HepG2 (cell line): ENCODE measurements at regions not wholly inside any gene's neighbourhood (a gene's known extent, or its start where the extent isn't known, plus 50 kb on each side); places are given as distances from the start of the nearest gene placed in this dataset.
A peak's percentile ranks its signal among the peaks of the same experiment; 100 is the strongest.

ENCODE experiments used
- ATAC-seq: fragments of 200-7000 bp; cut with Tn5 transposase; 3 replicates; pipeline ENCODE4 v1.9.1; 2020; ENCODE audit warnings: mild to moderate bottlenecking, moderate library complexity
- BruUV-seq: library from RNA; stranded (reverse); fragments of 400-500 nt; replicated peaks from 2 replicates; lab custom pipeline; 2021; lab: Mats Ljungman, UMichigan
- CTCF ChIA-PET: fragments of 300-600 bp; formaldehyde crosslinking; extraction: SDS; loops from one replicate; lab custom pipeline; 2021; ENCODE audit warnings: low total read pairs, inconsistent platforms, low intra/inter-chr PET ratio; lab: Yijun Ruan, JAX
- POLR2A ChIA-PET: fragments of 350-600 bp; sonication (Branson Sonifier 250); formaldehyde crosslinking; loops from one replicate; lab custom pipeline; 2020; ENCODE audit warnings: antibody characterized with exemption, inconsistent platforms; lab: Yijun Ruan, JAX
- DNase-seq: peaks from one replicate; pipeline ENCODE4 v3.0.0-alpha.2; 2015; ENCODE audit warnings: low spot score
- FAIRE-seq: peaks from 3 replicates; lab custom pipeline; 2011; peaks lifted over from hg19 to GRCh38; lab: Jason Lieb, UNC
- H2AFZ ChIP-seq: one replicate; pipeline ENCODE4 v1.6.1; 2011; ENCODE audit warnings: low read length, inconsistent platforms
- H3K27ac ChIP-seq: fragments of 300-600 bp; 3 replicates; pipeline ENCODE4 v1.8.0; 2011; ENCODE audit warnings: mixed run types, mild to moderate bottlenecking, mixed read lengths, low read length, inconsistent platforms; ENCODE audit not compliant: insufficient read depth; ENCODE audit errors: extremely low read length
- H3K27me3 ChIP-seq, 2 experiments: fragments of 200-600 bp in 1 of 2; 2 replicates in 1 of 2; 3 replicates in 1 of 2; pipeline versions ENCODE4 v1.6.0 to v1.8.0; 2011; ENCODE audit warnings: low read length in 2 of 2, mild to moderate bottlenecking in 2 of 2, moderate library complexity in 2 of 2, inconsistent platforms in 1 of 2; ENCODE audit not compliant: insufficient read depth in 2 of 2, control insufficient read depth in 1 of 2
- H3K36me3 ChIP-seq, 2 experiments: fragments of 200-600 bp in 1 of 2; replicated peaks in 1 of 2; 2 replicates in 1 of 2; 3 replicates in 1 of 2; pipeline versions ENCODE4 v1.5.1 to v1.8.0; 2011; ENCODE audit warnings: low read length in 2 of 2, inconsistent platforms in 1 of 2; ENCODE audit not compliant: insufficient read depth in 2 of 2, control insufficient read depth in 1 of 2
- H3K4me1 ChIP-seq: 2 replicates; pipeline ENCODE4 v1.5.1; 2012; ENCODE audit warnings: low read length, inconsistent platforms; ENCODE audit not compliant: insufficient read depth
- H3K4me2 ChIP-seq: 2 replicates; pipeline ENCODE4 v1.6.0; 2011; ENCODE audit warnings: low read depth, low read length, inconsistent platforms
- H3K4me3 ChIP-seq, 3 experiments: fragments of 200-600 bp in 1 of 3; sonication (generic), shearing (Covaris generic) in 1 of 3; replicated peaks in 1 of 3; 2 replicates each; pipeline ENCODE4 v1.5.1; 2011 to 2016; ENCODE audit warnings: low read length in 3 of 3, inconsistent platforms in 2 of 3, low read depth in 2 of 3, mild to moderate bottlenecking in 2 of 3, control low read depth in 1 of 3, mixed read lengths in 1 of 3; ENCODE audit not compliant: insufficient read depth in 1 of 3
- H3K79me2 ChIP-seq: one replicate; pipeline ENCODE4 v1.6.1; 2011; ENCODE audit warnings: low read length, inconsistent platforms; ENCODE audit not compliant: insufficient read depth
- H3K9ac ChIP-seq: 2 replicates; pipeline ENCODE4 v1.6.0; 2011; ENCODE audit warnings: mild to moderate bottlenecking, low read depth, low read length, inconsistent platforms; ENCODE audit not compliant: insufficient read depth
- H3K9me3 ChIP-seq: 2 replicates; pipeline ENCODE4 v1.5.1; 2012; ENCODE audit warnings: mild to moderate bottlenecking, low read length
- H4K20me1 ChIP-seq: 2 replicates; pipeline ENCODE4 v1.6.0; 2011; ENCODE audit warnings: inconsistent platforms, mild to moderate bottlenecking, low read length, moderate library complexity; ENCODE audit not compliant: insufficient read depth
- ATF7 ChIP-seq, 2 experiments: fragments of 450-650 bp in 1 of 2; sonication (generic) in 1 of 2; formaldehyde crosslinking in 1 of 2; IDR thresholded peaks; 2 replicates each; pipeline versions ENCODE4 v1.4.0 to v1.6.1; 2016 to 2020; ENCODE audit warnings: antibody characterized with exemption in 1 of 2, mild to moderate bottlenecking in 1 of 2, missing genetic modification reagents in 1 of 2
- CEBPZ ChIP-seq: IDR thresholded peaks from 2 replicates; pipeline ENCODE4 v1.6.1; 2012; ENCODE audit warnings: low read length, improper control_type of control experiment
- ETV6 ChIP-seq: sonication (generic); formaldehyde crosslinking; conservative IDR thresholded peaks from 2 replicates; pipeline ENCODE4 v1.4.0; 2020; ENCODE audit warnings: missing genetic modification reagents
- FOXA1 ChIP-seq, 2 experiments: fragments of 450-650 bp in 1 of 2; sonication (generic) in 1 of 2; formaldehyde crosslinking in 1 of 2; IDR thresholded peaks; 2 replicates each; pipeline versions ENCODE4 v1.4.0 to v1.6.1; 2016 to 2020; ENCODE audit warnings: missing genetic modification reagents in 1 of 2
- ISX ChIP-seq: sonication (generic); formaldehyde crosslinking; conservative IDR thresholded peaks from 2 replicates; pipeline ENCODE4 v1.5.0; 2020; ENCODE audit warnings: missing genetic modification reagents
- KDM5B ChIP-seq: sonication (generic); formaldehyde crosslinking; IDR thresholded peaks from 2 replicates; pipeline ENCODE4 v1.4.0; 2020; ENCODE audit warnings: missing genetic modification reagents, mild to moderate bottlenecking, borderline replicate concordance
- LCORL ChIP-seq, 2 experiments: fragments of 450-650 bp in 1 of 2; sonication (generic) in 1 of 2; formaldehyde crosslinking in 1 of 2; IDR thresholded peaks; 2 replicates each; pipeline versions ENCODE4 v1.5.0 to v1.6.1; 2017 to 2020; ENCODE audit warnings: antibody characterized with exemption in 1 of 2, missing genetic modification reagents in 1 of 2
- NBN ChIP-seq: fragments of 450-650 bp; conservative IDR thresholded peaks from 2 replicates; pipeline ENCODE4 v1.6.1; 2017
- NFIB ChIP-seq: sonication (generic); formaldehyde crosslinking; IDR thresholded peaks from 2 replicates; pipeline ENCODE4 v1.9.0; 2021; ENCODE audit warnings: missing genetic modification reagents, mild to moderate bottlenecking, borderline replicate concordance
- ZNF292 ChIP-seq: sonication (generic); formaldehyde crosslinking; IDR thresholded peaks from 2 replicates; pipeline ENCODE4 v1.8.1; 2022; ENCODE audit warnings: mild to moderate bottlenecking, low read depth, missing genetic modification reagents, borderline replicate concordance
- ZNF781 ChIP-seq: sonication (generic); formaldehyde crosslinking; IDR thresholded peaks from 2 replicates; pipeline ENCODE4 v1.5.1; 2020; ENCODE audit warnings: borderline replicate concordance, mild to moderate bottlenecking, missing genetic modification reagents; ENCODE audit errors: not compliant biosample characterization
- WGBS: methylation state at CpG from one replicate; pipeline ENCODE4 v1.1.6; 2017; ENCODE audit warnings: low lambda C conversion rate; 5-methylcytosine and 5-hydroxymethylcytosine counted together
- in situ Hi-C: cut with HindIII; loops from 2 replicates; pipeline ENCODE4 v1.10.0; 2017; ENCODE audit warnings: low pct_unique_long_range_greater_than_20kb; ENCODE audit not compliant: extremely low pct_ligation_motif_present
- intact Hi-C: fragments of 100-400 bp; cut with micrococcal nuclease; formaldehyde crosslinking; loops from one replicate; pipeline ENCODE4 v1.10.0; 2022; ENCODE audit not compliant: unreplicated experiment

GRCh38 chr3:69594286-69594685, 145.0 kb upstream of the MITF start:
- POLR2A ChIA-PET, result no interaction called here

GRCh38 chr3:69591164-69591736, 148.0 kb upstream of the MITF start:
- intact Hi-C loops (no loop called here), in situ Hi-C loops (no loop called here)
- POLR2A ChIA-PET, result no interaction called here
- no peak for TF ChIP-seq LCORL (IDR thresholded peaks at IDR 0.05)
- TF ChIP-seq LCORL (CRISPR knock-in tag; IDR thresholded peaks at IDR 0.05), result no peak
- no peak for TF ChIP-seq ETV6 (CRISPR knock-in tag)
- no peak for TF ChIP-seq ZNF781 (CRISPR knock-in tag)
- TF ChIP-seq CEBPZ, result no peak
- TF ChIP-seq ZNF292 (CRISPR knock-in tag), result no peak
- no peak for TF ChIP-seq NFIB (CRISPR knock-in tag)
- TF ChIP-seq NBN, result no peak
- TF ChIP-seq FOXA1 (IDR thresholded peaks at IDR 0.05), result no peak
- no peak for TF ChIP-seq FOXA1 (CRISPR knock-in tag; IDR thresholded peaks at IDR 0.05)
- no peak for TF ChIP-seq KDM5B
- H3K27ac ChIP-seq, result no peak overlapping the region
- DNase-seq (no peak), ATAC-seq (no peak), FAIRE-seq (no peak)
- no peaks in the 10 kb centered on the region; a peak in 1 of 5 replicates for H3K27me3 ChIP-seq
- CTCF ChIA-PET, result no interaction called here
- no peak overlapping the region for H3K4me2 ChIP-seq
- no peaks in the 10 kb centered on the region for H3K36me3 ChIP-seq
- H3K4me3 ChIP-seq, result no peak overlapping the region
- WGBS, result 1% methylated on average over 4 of the region's 4 CpGs
- H3K4me1 ChIP-seq, result no peaks in the 10 kb centered on the region
- H2AFZ ChIP-seq, result no peak overlapping the region
- H3K9me3 ChIP-seq, result peaks cover 12% of the 10 kb centered on the region; the same call in 1 of the 2 replicates
- no peaks in the 10 kb centered on the region for H4K20me1 ChIP-seq
- no peak overlapping the region for H3K9ac ChIP-seq
- no TSS peak for BruUV-seq
- no peaks in the 10 kb centered on the region for H3K79me2 ChIP-seq

More at GRCh38 chr3:69594286-69594685, 145.0 kb upstream of the MITF start:
- CTCF ChIA-PET, result no interaction called here
- Histone ChIP-seq H3K79me2 (no peaks in the 10 kb centered on the region), H3K4me3 (no peak overlapping the region), H3K4me2 (no peak overlapping the region), H3K4me1 (no peaks in the 10 kb centered on the region), H2AFZ (no peak overlapping the region), H4K20me1 (no peaks in the 10 kb centered on the region), H3K27ac (no peak overlapping the region), H3K9ac (no peak overlapping the region), H3K36me3 (no peaks in the 10 kb centered on the region), H3K27me3 (no peaks in the 10 kb centered on the region; a peak in 1 of 5 replicates)
- DNase-seq (no peak), FAIRE-seq (no peak), ATAC-seq (no peak)
- WGBS, result 2% methylated on average over 2 of the region's 2 CpGs
- no TSS peak for BruUV-seq
- in situ Hi-C loops, result no loop called here
- TF ChIP-seq ISX (CRISPR knock-in tag), result no peak
- TF ChIP-seq ATF7 (IDR thresholded peaks at IDR 0.05), result peak; percentile 69
- no peak for TF ChIP-seq ATF7 (CRISPR knock-in tag; IDR thresholded peaks at IDR 0.05)
- TF ChIP-seq, all 625 proteins: peak for 1
- intact Hi-C loops, result no loop called here
- no peaks in the 10 kb centered on the region for H3K9me3 ChIP-seq
